Mesenchymal stem cell (in vitro differentiated cells and primary cell): ENCODE measurements at regions not wholly inside any gene's neighbourhood (a gene's known extent, or its start where the extent isn't known, plus 50 kb on each side); places are given as distances from the start of the nearest gene placed in this dataset.

Experiments
- DNase-seq: peaks from one replicate; pipeline ENCODE4 v3.0.0-alpha.2; 2013
- H2AFZ ChIP-seq: one replicate; pipeline ENCODE4 v1.6.1; 2013; ENCODE audit warnings: low read depth, mild to moderate bottlenecking, control low read depth, inconsistent platforms, low read length, moderate library complexity
- H2AK5ac ChIP-seq: 2 replicates; pipeline ENCODE4 v1.6.1; 2013; ENCODE audit warnings: low read length, moderate library complexity, mild to moderate bottlenecking, inconsistent platforms; ENCODE audit not compliant: severe bottlenecking
- H2BK120ac ChIP-seq: one replicate; pipeline ENCODE4 v1.6.1; 2013; ENCODE audit warnings: low read depth, mild to moderate bottlenecking, inconsistent platforms, low read length, moderate library complexity
- H2BK12ac ChIP-seq, 2 experiments: one replicate each; pipeline ENCODE4 v1.6.1; 2013; ENCODE audit warnings: inconsistent platforms in 2 of 2, low read length in 2 of 2, mild to moderate bottlenecking in 2 of 2, moderate library complexity in 2 of 2, control low read depth in 1 of 2
- H2BK15ac ChIP-seq: one replicate; pipeline ENCODE4 v1.6.1; 2013; ENCODE audit warnings: mild to moderate bottlenecking, low read depth, inconsistent platforms; ENCODE audit not compliant: poor library complexity, severe bottlenecking
- H2BK5ac ChIP-seq: 2 replicates; pipeline ENCODE4 v1.6.1; 2013; ENCODE audit warnings: low read depth, mild to moderate bottlenecking, low read length, control low read depth, inconsistent platforms; ENCODE audit not compliant: poor library complexity, severe bottlenecking
- H3K14ac ChIP-seq, 2 experiments: one replicate each; pipeline ENCODE4 v1.6.1; 2013; ENCODE audit warnings: inconsistent platforms in 2 of 2, low read length in 2 of 2, control low read depth in 1 of 2, mild to moderate bottlenecking in 1 of 2, moderate library complexity in 1 of 2
- H3K18ac ChIP-seq, 2 experiments: one replicate each; pipeline ENCODE4 v1.6.1; 2013; ENCODE audit warnings: inconsistent platforms in 2 of 2, low read length in 2 of 2, control low read depth in 1 of 2, low read depth in 1 of 2, mild to moderate bottlenecking in 1 of 2
- H3K23ac ChIP-seq, 2 experiments: one replicate each; pipeline ENCODE4 v1.6.1; 2013; ENCODE audit warnings: inconsistent platforms in 2 of 2, low read length in 2 of 2, mild to moderate bottlenecking in 2 of 2, moderate library complexity in 2 of 2, control low read depth in 1 of 2
- H3K27ac ChIP-seq: 2 replicates; pipeline ENCODE4 v1.5.1; 2013; ENCODE audit warnings: mild to moderate bottlenecking, moderate library complexity, low read length, control low read depth, inconsistent platforms; ENCODE audit not compliant: poor library complexity, severe bottlenecking
- H3K27me3 ChIP-seq, 2 experiments: 2 replicates each; pipeline versions ENCODE4 v1.6.1 to v1.7.0; 2013; ENCODE audit warnings: low read length in 2 of 2, mild to moderate bottlenecking in 2 of 2, moderate library complexity in 2 of 2, control low read depth in 1 of 2, inconsistent platforms in 1 of 2; ENCODE audit not compliant: control insufficient read depth in 1 of 2, insufficient read depth in 1 of 2
- H3K36me3 ChIP-seq, 2 experiments: 2 replicates each; pipeline versions ENCODE4 v1.6.1 to v1.7.0; 2013; ENCODE audit warnings: low read length in 2 of 2, control low read depth in 1 of 2, inconsistent platforms in 1 of 2, low read depth in 1 of 2, mild to moderate bottlenecking in 1 of 2; ENCODE audit not compliant: insufficient read depth in 2 of 2, control insufficient read depth in 1 of 2
- H3K4ac ChIP-seq, 2 experiments: one replicate each; pipeline ENCODE4 v1.6.1; 2013; ENCODE audit warnings: inconsistent platforms in 2 of 2, low read length in 2 of 2, mild to moderate bottlenecking in 2 of 2, moderate library complexity in 2 of 2, control low read depth in 1 of 2, low read depth in 1 of 2
- H3K4me1 ChIP-seq: 2 replicates; pipeline ENCODE4 v1.6.1; 2013; ENCODE audit warnings: low read depth, low read length, control low read depth; ENCODE audit not compliant: control insufficient read depth, insufficient read depth
- H3K4me2 ChIP-seq: 2 replicates; pipeline ENCODE4 v1.6.1; 2013; ENCODE audit warnings: low read length, mild to moderate bottlenecking, inconsistent platforms; ENCODE audit not compliant: poor library complexity, severe bottlenecking
- H3K4me3 ChIP-seq, 2 experiments: 2 replicates each; pipeline versions ENCODE4 v1.5.1 to v1.7.0; 2013; ENCODE audit warnings: low read length in 2 of 2, mild to moderate bottlenecking in 2 of 2, control low read depth in 1 of 2, low read depth in 1 of 2; ENCODE audit not compliant: insufficient read depth in 1 of 2
- H3K79me1 ChIP-seq: replicated peaks from 2 replicates; pipeline ENCODE4 v1.6.1; 2013; ENCODE audit warnings: mild to moderate bottlenecking, control low read depth, low read length, inconsistent platforms; ENCODE audit not compliant: poor library complexity, severe bottlenecking
- H3K9ac ChIP-seq: 2 replicates; pipeline ENCODE4 v1.7.0; 2013; ENCODE audit warnings: mild to moderate bottlenecking, low read length, moderate library complexity
- H3K9me3 ChIP-seq: 2 replicates; pipeline ENCODE4 v1.7.0; 2013; ENCODE audit warnings: mild to moderate bottlenecking, low read length; ENCODE audit not compliant: control insufficient read depth
- H4K8ac ChIP-seq: one replicate; pipeline ENCODE4 v1.6.1; 2013; ENCODE audit warnings: inconsistent platforms, mild to moderate bottlenecking, low read length, moderate library complexity
- H4K91ac ChIP-seq: one replicate; pipeline ENCODE4 v1.6.1; 2013; ENCODE audit warnings: mild to moderate bottlenecking, low read length, inconsistent platforms
- WGBS: methylation state at CpG from one replicate; pipeline ENCODE4 v1.1.7; 2013; ENCODE audit warnings: mixed read lengths; 5-methylcytosine and 5-hydroxymethylcytosine counted together

DNA sequence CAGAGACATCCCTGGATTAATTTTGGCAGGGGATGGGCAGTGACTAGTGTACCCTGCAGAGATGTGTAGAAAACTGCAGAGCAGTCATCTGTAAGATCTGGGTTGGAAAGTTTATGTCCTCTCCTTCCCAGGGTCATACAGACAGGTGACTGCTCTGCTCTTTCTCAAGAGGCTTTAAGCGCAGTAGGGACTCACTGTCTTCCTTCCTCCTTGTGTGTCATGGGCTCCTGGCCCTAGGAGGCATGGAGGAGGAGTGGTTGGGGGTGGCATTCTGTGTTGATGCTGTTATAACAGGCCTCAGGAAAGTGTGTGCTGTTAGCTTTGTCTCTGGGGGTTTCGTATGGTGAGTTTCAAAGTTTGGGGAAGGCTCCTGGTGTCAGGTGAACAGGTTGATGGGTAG lies 130.5 kb upstream of the MGAT5 start:
- no peak overlapping the region for H3K9ac ChIP-seq
- no peak overlapping the region for H3K23ac ChIP-seq
- no peak overlapping the region for H3K4me3 ChIP-seq
- 79% methylated on average over 2 of the region's 2 CpGs for WGBS
- H2BK5ac ChIP-seq = no peak overlapping the region
- H3K4me2 ChIP-seq = no peak overlapping the region
- H3K27ac ChIP-seq = no peak overlapping the region
- H3K4ac ChIP-seq = no peak overlapping the region
- no peak overlapping the region for H2BK15ac ChIP-seq
- H4K8ac ChIP-seq = no peak overlapping the region
- H3K36me3 ChIP-seq = no peaks in the 10 kb centered on the region
- no peak overlapping the region for H4K91ac ChIP-seq
- no peak overlapping the region for H2AFZ ChIP-seq
- peaks cover 18% of the 10 kb centered on the region for H3K4me1 ChIP-seq
- H3K79me1 ChIP-seq = peaks cover 29% of the 10 kb centered on the region
- no peak for DNase-seq
- H2BK12ac ChIP-seq = no peak overlapping the region
- H3K18ac ChIP-seq = no peak overlapping the region
- no peaks in the 10 kb centered on the region for H3K27me3 ChIP-seq
- H2BK120ac ChIP-seq = no peak overlapping the region
- no peaks in the 10 kb centered on the region for H3K9me3 ChIP-seq
- no peak overlapping the region for H3K14ac ChIP-seq
- peak overlapping the region; percentile 44 for H2AK5ac ChIP-seq

- peak overlapping the region in 1 of 2 experiments; percentile 32 for H3K4ac ChIP-seq
- no peak overlapping the region for H3K14ac ChIP-seq
- peaks cover 34% of the 10 kb centered on the region for H3K79me1 ChIP-seq
- H2BK15ac ChIP-seq = no peak overlapping the region
- 31% methylated on average over 3 of the region's 3 CpGs for WGBS
- no peak overlapping the region for H3K27ac ChIP-seq
- no peaks in the 10 kb centered on the region for H3K36me3 ChIP-seq
- no peaks in the 10 kb centered on the region for H3K9me3 ChIP-seq
- H2AK5ac ChIP-seq = no peak overlapping the region
- no peak overlapping the region for H4K8ac ChIP-seq
- no peaks in the 10 kb centered on the region for H3K27me3 ChIP-seq
- H2BK12ac ChIP-seq = no peak overlapping the region
- DNase-seq = peak; percentile 30
- no peak overlapping the region for H3K23ac ChIP-seq
- no peak overlapping the region for H2BK5ac ChIP-seq
- no peak overlapping the region for H4K91ac ChIP-seq
- H3K4me1 ChIP-seq = peaks cover 14% of the 10 kb centered on the region
- H3K18ac ChIP-seq = no peak overlapping the region
- no peak overlapping the region for H3K4me2 ChIP-seq
- no peak overlapping the region for H3K9ac ChIP-seq
- no peak overlapping the region for H2AFZ ChIP-seq
- no peak overlapping the region for H2BK120ac ChIP-seq
- no peak overlapping the region for H3K4me3 ChIP-seq
These were observed 129.7 kb upstream of the MGAT5 start for GRCh38 chr2:134124047-134124753.

DNA sequence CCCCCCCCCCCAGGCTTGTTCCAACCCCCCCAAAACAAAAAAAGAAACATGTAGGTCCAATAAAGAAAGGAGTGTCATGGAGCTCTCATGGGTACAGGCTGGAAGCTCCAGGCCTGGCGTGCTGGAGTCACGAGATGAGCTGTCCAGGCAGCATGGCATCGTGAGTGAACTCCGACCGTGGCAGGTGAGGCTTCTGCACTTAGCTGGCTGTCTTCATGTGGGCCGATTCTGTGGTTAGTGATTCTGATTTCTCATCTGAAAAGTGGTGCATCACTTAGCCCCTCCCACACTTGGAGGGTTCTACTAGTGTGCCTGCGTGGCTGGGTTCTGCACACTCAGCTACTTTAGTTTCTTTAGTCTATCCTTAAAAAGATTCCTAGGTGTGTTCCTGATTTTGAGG lies 126.4 kb upstream of the MGAT5 start:
- no peak overlapping the region for H2BK120ac ChIP-seq
- H3K9me3 ChIP-seq = no peaks in the 10 kb centered on the region
- no peak overlapping the region for H3K18ac ChIP-seq
- H3K14ac ChIP-seq = no peak overlapping the region
- no peak overlapping the region for H4K91ac ChIP-seq
- H3K4ac ChIP-seq = no peak overlapping the region
- no peak overlapping the region for H2BK5ac ChIP-seq
- H3K4me1 ChIP-seq = peaks cover 10% of the 10 kb centered on the region
- H3K27ac ChIP-seq = no peak overlapping the region
- no peak overlapping the region for H3K4me2 ChIP-seq
- H2BK12ac ChIP-seq = no peak overlapping the region
- H4K8ac ChIP-seq = no peak overlapping the region
- peak overlapping the region in 1 of 2 experiments; percentile 31 for H3K23ac ChIP-seq
- no peak overlapping the region for H3K4me3 ChIP-seq
- H2BK15ac ChIP-seq = no peak overlapping the region
- H2AK5ac ChIP-seq = no peak overlapping the region
- H3K79me1 ChIP-seq = peaks cover 38% of the 10 kb centered on the region
- 93% methylated on average over 6 of the region's 7 CpGs for WGBS
- H3K27me3 ChIP-seq = no peaks in the 10 kb centered on the region
- DNase-seq = no peak
- H3K9ac ChIP-seq = no peak overlapping the region
- no peak overlapping the region for H2AFZ ChIP-seq
- H3K36me3 ChIP-seq = no peaks in the 10 kb centered on the region

GRCh38 chr2:134128746-134129145 lies 125.1 kb upstream of the MGAT5 start:
- Histone ChIP-seq H2BK120ac (no peak overlapping the region), H3K18ac (no peak overlapping the region), H2BK15ac (no peak overlapping the region), H2AFZ (no peak overlapping the region), H3K4ac (no peak overlapping the region), H3K9ac (no peak overlapping the region), H3K14ac (no peak overlapping the region), H4K91ac (no peak overlapping the region), H3K79me1 (peaks cover 32% of the 10 kb centered on the region), H4K8ac (no peak overlapping the region), H3K27me3 (no peaks in the 10 kb centered on the region), H2BK5ac (no peak overlapping the region), H3K23ac (no peak overlapping the region), H3K4me3 (no peak overlapping the region), H3K4me1 (peaks cover 5% of the 10 kb centered on the region), H2AK5ac (no peak overlapping the region), H3K27ac (no peak overlapping the region), H3K36me3 (no peaks in the 10 kb centered on the region), H3K4me2 (no peak overlapping the region), H2BK12ac (no peak overlapping the region), H3K9me3 (no peaks in the 10 kb centered on the region)
- no peak for DNase-seq
- 95% methylated on average over 6 of the region's 6 CpGs for WGBS
